GM21737 (cell line): ENCODE measurements at regions not wholly inside any gene's neighbourhood (a gene's known extent, or its start where the extent isn't known, plus 50 kb on each side); places are given as distances from the start of the nearest gene placed in this dataset.

ENCODE experiments used
- ATAC-seq: cut with Tn5 transposase; IDR thresholded peaks from one replicate; pipeline ENCODE4 v1.9.1; 2021; ENCODE audit warnings: mild to moderate bottlenecking, moderate library complexity; ENCODE audit not compliant: unreplicated experiment

- no peak for ATAC-seq
Observed at GRCh38 chr5:73344835-73345234, 103.7 kb downstream of the FOXD1 start.

GRCh38 chr5:73339711-73340110 is 108.9 kb downstream of the FOXD1 start:
- no peak for ATAC-seq

GRCh38 chr5:73339051-73339575 is 109.5 kb downstream of the FOXD1 start:
- no peak for ATAC-seq

GRCh38 chr5:73338256-73339050 is 110.1 kb downstream of the FOXD1 start:
- no peak for ATAC-seq

GRCh38 chr5:73337586-73338255 is 110.9 kb downstream of the FOXD1 start:
- no peak for ATAC-seq

- ATAC-seq = no peak
Observed at GRCh38 chr5:73336366-73336765, 112.2 kb downstream of the FOXD1 start.

- no peak for ATAC-seq
Observed at GRCh38 chr5:73333944-73334703, 114.5 kb downstream of the FOXD1 start.

- ATAC-seq = no peak
Observed at GRCh38 chr5:73330613-73331012, 118.0 kb downstream of the FOXD1 start.

GRCh38 chr5:73328640-73329039 is 119.9 kb downstream of the FOXD1 start:
- ATAC-seq = no peak

- ATAC-seq = no peak
Observed at GRCh38 chr5:73327908-73328455, 120.6 kb downstream of the FOXD1 start.

- ATAC-seq = no peak
Observed at GRCh38 chr5:73325546-73325945, 123.0 kb downstream of the FOXD1 start.

GRCh38 chr5:73323466-73323865 is 125.1 kb downstream of the FOXD1 start:
- no peak for ATAC-seq

- ATAC-seq = no peak
Observed at GRCh38 chr5:73322437-73323076, 126.0 kb downstream of the FOXD1 start.

GRCh38 chr5:73321757-73322436 is 126.7 kb downstream of the FOXD1 start:
- no peak for ATAC-seq

GRCh38 chr5:73319036-73319435 is 129.5 kb downstream of the FOXD1 start:
- ATAC-seq = no peak

- ATAC-seq = no peak
Observed at GRCh38 chr5:73318308-73318719, 130.3 kb downstream of the FOXD1 start.

GRCh38 chr5:73317523-73317922 is 131.1 kb downstream of the FOXD1 start:
- ATAC-seq = no peak

- no peak for ATAC-seq
Observed at GRCh38 chr5:73314395-73315257, 134.0 kb downstream of the FOXD1 start.

GRCh38 chr5:73312872-73313510 is 135.6 kb downstream of the FOXD1 start:
- ATAC-seq = no peak
